ENCODE measurements at regions not wholly inside any gene's neighbourhood (a gene's known extent, or its start where the extent isn't known, plus 50 kb on each side); places are given as distances from the start of the nearest gene placed in this dataset.

GRCh38 chr13:26883613-26884257, 123.1 kb upstream of the GPR12 start:
- no peaks in the 10 kb centered on the region for H3K9me3 ChIP-seq (ENCODE audit: control insufficient read depth, insufficient read depth, low read length)
- H3K27me3 ChIP-seq (ENCODE audit: control insufficient read depth, low read length) = no peaks in the 10 kb centered on the region
- H3K4me2 ChIP-seq (ENCODE audit: low read length) = no peak overlapping the region
- H3K79me2 ChIP-seq (ENCODE audit: control insufficient read depth, low read length) = no peaks in the 10 kb centered on the region
- no peaks in the 10 kb centered on the region for H3K9me2 ChIP-seq (replicated peaks; ENCODE audit: control insufficient read depth, low read length)
- no peaks in the 10 kb centered on the region for H3F3A ChIP-seq (ENCODE audit: control insufficient read depth, insufficient read depth)
- no peak for TF ChIP-seq EZH2phosphoT487 (IDR thresholded peaks at IDR 0.05; ENCODE audit: borderline replicate concordance, low read length)
- TF ChIP-seq CTCF (IDR thresholded peaks at IDR 0.05; ENCODE audit: low read depth, low read length, poor library complexity, severe bottlenecking) = no peak
- H3K4me1 ChIP-seq (ENCODE audit: control insufficient read depth, low read length) = no peaks in the 10 kb centered on the region
- H3K27ac ChIP-seq (ENCODE audit: low read depth, low read length) = no peak overlapping the region
- H3K4me3 ChIP-seq (ENCODE audit: low read length) = no peak overlapping the region
- no peaks in the 10 kb centered on the region for H4K20me1 ChIP-seq (ENCODE audit: control insufficient read depth, insufficient read depth, low read depth, low read length)
- no peaks in the 10 kb centered on the region for H3K36me3 ChIP-seq (ENCODE audit: control insufficient read depth, low read length)

GRCh38 chr13:26882731-26883130, 122.1 kb upstream of the GPR12 start:
- H3K9me3 ChIP-seq (ENCODE audit: control insufficient read depth, insufficient read depth, low read length) = no peaks in the 10 kb centered on the region
- TF ChIP-seq CTCF (IDR thresholded peaks at IDR 0.05; ENCODE audit: low read depth, low read length, poor library complexity, severe bottlenecking) (no peak), EZH2phosphoT487 (IDR thresholded peaks at IDR 0.05; ENCODE audit: borderline replicate concordance, low read length) (no peak)
- no peaks in the 10 kb centered on the region for H3K79me2 ChIP-seq (ENCODE audit: control insufficient read depth, low read length)
- no peaks in the 10 kb centered on the region for H3K36me3 ChIP-seq (ENCODE audit: control insufficient read depth, low read length)
- no peak overlapping the region for H3K4me2 ChIP-seq (ENCODE audit: low read length)
- no peaks in the 10 kb centered on the region for H3K27me3 ChIP-seq (ENCODE audit: control insufficient read depth, low read length)
- no peaks in the 10 kb centered on the region for H3K4me1 ChIP-seq (ENCODE audit: control insufficient read depth, low read length)
- no peak overlapping the region for H3K27ac ChIP-seq (ENCODE audit: low read depth, low read length)
- H3F3A ChIP-seq (ENCODE audit: control insufficient read depth, insufficient read depth) = no peaks in the 10 kb centered on the region
- no peak overlapping the region for H3K4me3 ChIP-seq (ENCODE audit: low read length)
- H3K9me2 ChIP-seq (replicated peaks; ENCODE audit: control insufficient read depth, low read length) = no peaks in the 10 kb centered on the region
- H4K20me1 ChIP-seq (ENCODE audit: control insufficient read depth, insufficient read depth, low read depth, low read length) = no peaks in the 10 kb centered on the region

GRCh38 chr13:26881154-26881553, 120.6 kb upstream of the GPR12 start:
- H3K4me1 ChIP-seq (ENCODE audit: control insufficient read depth, low read length) = no peaks in the 10 kb centered on the region
- no peaks in the 10 kb centered on the region for H3K27me3 ChIP-seq (ENCODE audit: control insufficient read depth, low read length)

More at GRCh38 chr13:26881154-26881553, 120.6 kb upstream of the GPR12 start:
- Histone ChIP-seq H3F3A (ENCODE audit: control insufficient read depth, insufficient read depth) (no peaks in the 10 kb centered on the region), H3K4me3 (ENCODE audit: low read length) (no peak overlapping the region), H3K79me2 (ENCODE audit: control insufficient read depth, low read length) (no peaks in the 10 kb centered on the region), H3K27ac (ENCODE audit: low read depth, low read length) (no peak overlapping the region), H4K20me1 (ENCODE audit: control insufficient read depth, insufficient read depth, low read depth, low read length) (no peaks in the 10 kb centered on the region), H3K4me2 (ENCODE audit: low read length) (no peak overlapping the region), H3K9me3 (ENCODE audit: control insufficient read depth, insufficient read depth, low read length) (no peaks in the 10 kb centered on the region), H3K9me2 (replicated peaks; ENCODE audit: control insufficient read depth, low read length) (no peaks in the 10 kb centered on the region), H3K36me3 (ENCODE audit: control insufficient read depth, low read length) (no peaks in the 10 kb centered on the region)
- TF ChIP-seq EZH2phosphoT487 (IDR thresholded peaks at IDR 0.05; ENCODE audit: borderline replicate concordance, low read length) (no peak), CTCF (IDR thresholded peaks at IDR 0.05; ENCODE audit: low read depth, low read length, poor library complexity, severe bottlenecking) (no peak)

All from DOHH2 (cell line).